Testis (tissue), 2 donors: ENCODE measurements at regions not wholly inside any gene's neighbourhood (a gene's known extent, or its start where the extent isn't known, plus 50 kb on each side); places are given as distances from the start of the nearest gene placed in this dataset.

Experiments
- CTCF ChIP-seq, 3 experiments: fragments of 450-650 bp in 2 of 3; fragments of 200-600 bp in 1 of 3; sonication (generic) in 1 of 3; IDR thresholded peaks; one replicate each; pipeline ENCODE4 v1.5.1; 2016 to 2019; ENCODE audit warnings: antibody characterized with exemption in 3 of 3, mild to moderate bottlenecking in 2 of 3, moderate library complexity in 1 of 3
- POLR2A ChIP-seq: fragments of 450-650 bp; IDR thresholded peaks from one replicate; pipeline ENCODE4 v1.6.1; 2017; ENCODE audit warnings: antibody characterized with exemption, mild to moderate bottlenecking, moderate library complexity

- TF ChIP-seq CTCF (IDR thresholded peaks at IDR 0.05): no peak
- TF ChIP-seq POLR2A: no peak
Measured at GRCh38 chr16:79347277-79347676, 253.3 kb downstream of the MAF start.
